Heart left ventricle (tissue), 16 donors: ENCODE measurements at regions not wholly inside any gene's neighbourhood (a gene's known extent, or its start where the extent isn't known, plus 50 kb on each side); places are given as distances from the start of the nearest gene placed in this dataset.
"Not testable (repeated sequence)": the region's sequence is repeated elsewhere in the genome, so short reads cannot be mapped to it uniquely, and the experiment has no call there.

Experiments used
- ATAC-seq, 4 donors: fragments of 200-7000 bp; cut with Tn5 transposase; one replicate each; pipeline ENCODE4 v1.9.1; 2020 to 2022; ENCODE audit warnings: moderate library complexity in 4 of 4, mild to moderate bottlenecking in 3 of 4, moderate number of reproducible peaks in 1 of 4
- DNase-seq, 5 donors: peaks; one replicate each; pipeline ENCODE4 v3.0.0-alpha.2; 2020
- H3K27ac ChIP-seq, 12 donors: fragments of 200-600 bp; sonication (generic) in 4 of 12; one replicate each; pipeline versions ENCODE4 v1.5.0 to v1.8.0; 2016 to 2022; ENCODE audit warnings: mild to moderate bottlenecking in 2 of 12
- H3K27me3 ChIP-seq, 9 donors: fragments of 200-600 bp; sonication (generic) in 2 of 9; one replicate each; pipeline versions ENCODE4 v1.5.1 to v1.8.0; 2016 to 2022; ENCODE audit warnings: mild to moderate bottlenecking in 3 of 9
- H3K36me3 ChIP-seq, 9 donors: fragments of 200-600 bp; sonication (generic) in 2 of 9; one replicate each; pipeline versions ENCODE4 v1.5.0 to v1.8.0; 2018 to 2022; ENCODE audit warnings: mild to moderate bottlenecking in 2 of 9
- H3K4me1 ChIP-seq, 12 donors: fragments of 200-600 bp; sonication (generic) in 4 of 12; one replicate each; pipeline versions ENCODE4 v1.5.0 to v1.8.0; 2016 to 2022; ENCODE audit warnings: mild to moderate bottlenecking in 3 of 12
- H3K4me3 ChIP-seq, 12 donors: fragments of 200-600 bp; sonication (generic) in 4 of 12; one replicate each; pipeline versions ENCODE4 v1.5.0 to v1.8.0; 2017 to 2022; ENCODE audit warnings: mild to moderate bottlenecking in 9 of 12, moderate library complexity in 4 of 12
- H3K9me3 ChIP-seq, 12 donors: fragments of 200-600 bp; sonication (generic) in 4 of 12; one replicate each; pipeline versions ENCODE4 v1.5.0 to v1.8.0; 2016 to 2022; ENCODE audit warnings: mild to moderate bottlenecking in 1 of 12
- WGBS, 4 donors: extraction: QIAGEN DNeasy Blood & Tissue Kit in 2 of 4; methylation state at CpG; one replicate each; pipeline versions ENCODE4 v1.1.5 to v1.1.7; 2013 to 2018; 5-methylcytosine and 5-hydroxymethylcytosine counted together
- intact Hi-C, 10 donors: fragments of 100-400 bp; cut with DNase I; formaldehyde crosslinking; loops; one replicate each; pipeline versions ENCODE4 v1.11.1 to v1.14.2; 2022
- donor health status: ischemic (EF 13 %, LVEDD 7.1; RV severe dilation, severe dysfunction).
- donor health status: healthy with polysubstance abuse.
- donor health status: DM: no; HTN: yes; CAD: no.
- donor health status: DM: no; HTN: no; CAD: no.
- donor health status: ischemic (EF 25% LVEDD 6.9; RV normal size, moderate dysfunction).
- donor health status: ischemic (EF 25% LVEDD 5.7; RV mildly dilated, moderate dysfunction).
- donor health status: healthy.
- donor health status: DM: yes; HTN: yes; CAD: no.
- donor health status: ischemic (EF 35%, LVEDD 5.7; RV mildly dilated, moderate dysfunction).
- donor health status: nonischemic (EF 11% LVEDD 7.7; RV severe dilation, severe dysfunction).
- donor health status: DM: yes; HTN: yes; CAD: no.
- donor health status: PGD.
- donor health status: ischemic (EF 29% LVEDD 5.4; RV normal size, mild dysfunction).
- donor health status: nonischemic (EF 23%, LVEDD 6.1; RV moderate dilation, normal function).

DNA sequence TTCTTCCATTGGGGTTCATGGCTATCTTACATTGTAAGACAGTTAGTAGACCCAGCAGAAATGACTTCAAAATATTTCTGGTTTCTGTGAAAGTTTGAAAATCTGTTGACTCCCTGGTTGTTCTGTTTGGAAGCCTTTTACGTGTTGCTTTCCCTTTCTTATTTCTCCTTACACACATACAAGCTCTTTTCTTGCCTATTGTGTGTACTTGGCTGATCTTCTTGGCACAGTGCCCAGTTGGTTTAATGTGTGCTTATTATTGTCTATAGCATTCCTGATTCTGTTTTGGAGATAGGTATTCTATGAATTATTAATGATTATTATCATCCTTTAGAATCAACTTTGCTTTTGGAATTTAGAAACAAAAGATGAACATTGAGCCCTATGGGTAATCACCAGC is 1995.0 kb downstream of the FOXD4L5 start:
- H3K27ac ChIP-seq, intact Hi-C loops, H3K36me3 ChIP-seq, H3K9me3 ChIP-seq, H3K4me1 ChIP-seq, H3K4me3 ChIP-seq, ATAC-seq, H3K27me3 ChIP-seq: not testable (repeated sequence)
- 48 to 54% (median 51%) methylated on average over 1 of the region's 1 CpG for WGBS, 4 donors
- DNase-seq, result peak in 4 of 5 donors; percentile 8 to 20 (median 16)
